Activated T-cell treated with anti-CD3 and anti-CD28 coated beads, Interleukin-2, amount 50 U/mL, for 4 hours (primary cell): ENCODE measurements at regions not wholly inside any gene's neighbourhood (a gene's known extent, or its start where the extent isn't known, plus 50 kb on each side); places are given as distances from the start of the nearest gene placed in this dataset.

ENCODE experiments used
- ATAC-seq, 2 donors: fragments of 200-7000 bp; cut with Tn5 transposase; one replicate each; pipeline ENCODE4 v1.10.0; 2021
- DNase-seq: peaks from one replicate; pipeline ENCODE4 v3.0.0-alpha.2; 2020
- H3K27me3 Mint-ChIP-seq: one replicate; pipeline ENCODE4 v1.8.0; 2021; ENCODE audit warnings: low read depth, mixed read lengths
- H3K36me3 Mint-ChIP-seq: one replicate; pipeline ENCODE4 v1.8.0; 2022; ENCODE audit warnings: mixed read lengths; ENCODE audit not compliant: insufficient read depth
- H3K4me1 Mint-ChIP-seq: one replicate; pipeline ENCODE4 v1.8.0; 2021; ENCODE audit warnings: low read depth, mixed read lengths
- H3K4me3 Mint-ChIP-seq: one replicate; pipeline ENCODE4 v1.8.0; 2021; ENCODE audit warnings: mild to moderate bottlenecking, moderate library complexity, mixed read lengths
- H3K9me3 Mint-ChIP-seq: one replicate; pipeline ENCODE4 v1.8.0; 2021; ENCODE audit warnings: mixed read lengths

GRCh38 chr11:112368381-112368780 is 107.7 kb upstream of the PLET1 start:
- H3K36me3 Mint-ChIP-seq, result peaks cover 7% of the 10 kb centered on the region
- ATAC-seq (no peak), DNase-seq (no peak)
- no peaks in the 10 kb centered on the region for H3K9me3 Mint-ChIP-seq
- H3K4me3 Mint-ChIP-seq, result no peak overlapping the region
- H3K4me1 Mint-ChIP-seq, result no peaks in the 10 kb centered on the region
- H3K27me3 Mint-ChIP-seq, result no peaks in the 10 kb centered on the region

GRCh38 chr11:112369374-112369773 is 108.7 kb upstream of the PLET1 start:
- peaks cover 7% of the 10 kb centered on the region for H3K36me3 Mint-ChIP-seq
- H3K9me3 Mint-ChIP-seq, result no peaks in the 10 kb centered on the region
- ATAC-seq (no peak), DNase-seq (no peak)
- no peak overlapping the region for H3K4me3 Mint-ChIP-seq
- no peaks in the 10 kb centered on the region for H3K4me1 Mint-ChIP-seq
- H3K27me3 Mint-ChIP-seq, result no peaks in the 10 kb centered on the region

- no peaks in the 10 kb centered on the region for H3K4me1 Mint-ChIP-seq
- H3K9me3 Mint-ChIP-seq, result no peaks in the 10 kb centered on the region
- peaks cover 7% of the 10 kb centered on the region for H3K36me3 Mint-ChIP-seq
- no peak overlapping the region for H3K4me3 Mint-ChIP-seq
- ATAC-seq (no peak), DNase-seq (no peak)
- no peaks in the 10 kb centered on the region for H3K27me3 Mint-ChIP-seq
These were observed 109.3 kb upstream of the PLET1 start for GRCh38 chr11:112369916-112370315.

- Mint-ChIP-seq H3K27me3 (no peaks in the 10 kb centered on the region), H3K4me1 (no peaks in the 10 kb centered on the region), H3K4me3 (no peak overlapping the region), H3K9me3 (no peaks in the 10 kb centered on the region), H3K36me3 (peaks cover 5% of the 10 kb centered on the region)
- ATAC-seq (no peak), DNase-seq (no peak)
These were observed 114.0 kb upstream of the PLET1 start for GRCh38 chr11:112374486-112375140.

- no peak for ATAC-seq
These were observed 117.3 kb upstream of the PLET1 start for GRCh38 chr11:112377946-112378345.

GRCh38 chr11:112380464-112380863 is 119.8 kb upstream of the PLET1 start:
- Mint-ChIP-seq H3K4me1 (no peaks in the 10 kb centered on the region), H3K27me3 (no peaks in the 10 kb centered on the region), H3K4me3 (no peak overlapping the region), H3K36me3 (peaks cover 1% of the 10 kb centered on the region), H3K9me3 (no peaks in the 10 kb centered on the region)
- ATAC-seq (no peak), DNase-seq (no peak)

More at GRCh38 chr11:112377946-112378345, 117.3 kb upstream of the PLET1 start:
- H3K27me3 Mint-ChIP-seq, result no peaks in the 10 kb centered on the region
- H3K4me3 Mint-ChIP-seq, result no peak overlapping the region
- peaks cover 2% of the 10 kb centered on the region for H3K36me3 Mint-ChIP-seq
- DNase-seq, result no peak
- no peaks in the 10 kb centered on the region for H3K9me3 Mint-ChIP-seq
- no peaks in the 10 kb centered on the region for H3K4me1 Mint-ChIP-seq

GRCh38 chr11:112381578-112381977 is 120.9 kb upstream of the PLET1 start:
- no peaks in the 10 kb centered on the region for H3K27me3 Mint-ChIP-seq
- ATAC-seq (no peak), DNase-seq (no peak)
- H3K36me3 Mint-ChIP-seq, result no peaks in the 10 kb centered on the region
- no peaks in the 10 kb centered on the region for H3K9me3 Mint-ChIP-seq
- no peaks in the 10 kb centered on the region for H3K4me1 Mint-ChIP-seq
- H3K4me3 Mint-ChIP-seq, result no peak overlapping the region

- H3K4me1 Mint-ChIP-seq, result no peaks in the 10 kb centered on the region
- ATAC-seq (no peak), DNase-seq (no peak)
- no peaks in the 10 kb centered on the region for H3K36me3 Mint-ChIP-seq
- H3K4me3 Mint-ChIP-seq, result no peak overlapping the region
- no peaks in the 10 kb centered on the region for H3K9me3 Mint-ChIP-seq
- no peaks in the 10 kb centered on the region for H3K27me3 Mint-ChIP-seq
These were observed 121.9 kb upstream of the PLET1 start for GRCh38 chr11:112382561-112382960.

- no peak for DNase-seq
These were observed 127.8 kb upstream of the PLET1 start for GRCh38 chr11:112388496-112388895.

GRCh38 chr11:112391086-112391485 is 130.4 kb upstream of the PLET1 start:
- DNase-seq, result no peak
- no peaks in the 10 kb centered on the region for H3K4me1 Mint-ChIP-seq
- peaks cover 4% of the 10 kb centered on the region for H3K27me3 Mint-ChIP-seq
- H3K4me3 Mint-ChIP-seq, result no peak overlapping the region
- ATAC-seq, result no peak
- peaks cover 12% of the 10 kb centered on the region for H3K9me3 Mint-ChIP-seq
- peaks cover 2% of the 10 kb centered on the region for H3K36me3 Mint-ChIP-seq

More at GRCh38 chr11:112388496-112388895, 127.8 kb upstream of the PLET1 start:
- Mint-ChIP-seq H3K4me1 (no peaks in the 10 kb centered on the region), H3K9me3 (peaks cover 12% of the 10 kb centered on the region), H3K27me3 (peaks cover 4% of the 10 kb centered on the region), H3K4me3 (no peak overlapping the region), H3K36me3 (peaks cover 2% of the 10 kb centered on the region)
- ATAC-seq, result no peak

GRCh38 chr11:112392904-112393303 is 132.2 kb upstream of the PLET1 start:
- Mint-ChIP-seq H3K36me3 (peaks cover 2% of the 10 kb centered on the region), H3K9me3 (peaks cover 11% of the 10 kb centered on the region), H3K4me3 (no peak overlapping the region), H3K27me3 (peaks cover 4% of the 10 kb centered on the region), H3K4me1 (no peaks in the 10 kb centered on the region)
- ATAC-seq, result no peak
- no peak for DNase-seq

GRCh38 chr11:112394304-112394703 is 133.6 kb upstream of the PLET1 start:
- H3K27me3 Mint-ChIP-seq, result peaks cover 2% of the 10 kb centered on the region

GRCh38 chr11:112396076-112396475 is 135.4 kb upstream of the PLET1 start:
- no peak for ATAC-seq
- no peaks in the 10 kb centered on the region for H3K36me3 Mint-ChIP-seq
- H3K4me1 Mint-ChIP-seq, result no peaks in the 10 kb centered on the region
- H3K27me3 Mint-ChIP-seq, result no peaks in the 10 kb centered on the region
- H3K9me3 Mint-ChIP-seq, result no peaks in the 10 kb centered on the region
- no peak overlapping the region for H3K4me3 Mint-ChIP-seq
- no peak for DNase-seq

More at GRCh38 chr11:112394304-112394703, 133.6 kb upstream of the PLET1 start:
- Mint-ChIP-seq H3K4me3 (no peak overlapping the region), H3K36me3 (no peaks in the 10 kb centered on the region), H3K4me1 (no peaks in the 10 kb centered on the region), H3K9me3 (no peaks in the 10 kb centered on the region)
- no peak for DNase-seq
- ATAC-seq, result no peak

- Mint-ChIP-seq H3K9me3 (no peaks in the 10 kb centered on the region), H3K36me3 (no peaks in the 10 kb centered on the region)
- no peak for ATAC-seq
These were observed 138.3 kb upstream of the PLET1 start for GRCh38 chr11:112398798-112399478.

GRCh38 chr11:112400476-112401014 is 139.9 kb upstream of the PLET1 start:
- H3K9me3 Mint-ChIP-seq, result no peaks in the 10 kb centered on the region
- H3K27me3 Mint-ChIP-seq, result no peaks in the 10 kb centered on the region
- no peak overlapping the region for H3K4me3 Mint-ChIP-seq
- no peaks in the 10 kb centered on the region for H3K4me1 Mint-ChIP-seq
- ATAC-seq (no peak), DNase-seq (no peak)
- H3K36me3 Mint-ChIP-seq, result no peaks in the 10 kb centered on the region

More at GRCh38 chr11:112398798-112399478, 138.3 kb upstream of the PLET1 start:
- Mint-ChIP-seq H3K4me1 (no peaks in the 10 kb centered on the region), H3K27me3 (no peaks in the 10 kb centered on the region), H3K4me3 (no peak overlapping the region)
- DNase-seq, result no peak
